Smooth muscle cell (in vitro differentiated cells): ENCODE measurements at regions not wholly inside any gene's neighbourhood (a gene's known extent, or its start where the extent isn't known, plus 50 kb on each side); places are given as distances from the start of the nearest gene placed in this dataset.

Experiments used
- DNase-seq: peaks from one replicate; lab custom pipeline; 2025; ENCODE audit not compliant: unreplicated experiment; lab: John Stamatoyannopoulos, UW
- H2AFZ ChIP-seq: fragments of 200-600 bp; sonication (generic); 2 replicates; pipeline ENCODE4 v1.6.0; 2016; ENCODE audit warnings: antibody characterized with exemption, low read depth, mild to moderate bottlenecking
- H3F3A ChIP-seq: fragments of 200-600 bp; sonication (generic); 2 replicates; pipeline ENCODE4 v1.6.0; 2017; ENCODE audit warnings: antibody characterized with exemption, low read depth
- H3K27ac ChIP-seq: fragments of 200-600 bp; sonication (generic); 2 replicates; pipeline ENCODE4 v1.5.1; 2016; ENCODE audit warnings: low read depth, mild to moderate bottlenecking
- H3K27me3 ChIP-seq: fragments of 200-600 bp; sonication (generic); 2 replicates; pipeline ENCODE4 v1.6.1; 2016; ENCODE audit warnings: low read depth, mild to moderate bottlenecking
- H3K36me3 ChIP-seq: fragments of 200-600 bp; sonication (generic); 2 replicates; pipeline ENCODE4 v1.5.1; 2016; ENCODE audit warnings: low read depth
- H3K4me1 ChIP-seq: fragments of 200-600 bp; sonication (generic); 2 replicates; pipeline ENCODE4 v1.5.1; 2016; ENCODE audit warnings: low read depth
- H3K4me2 ChIP-seq: fragments of 200-600 bp; sonication (generic); 2 replicates; pipeline ENCODE4 v1.6.0; 2016; ENCODE audit warnings: mild to moderate bottlenecking
- H3K4me3 ChIP-seq: fragments of 200-600 bp; sonication (generic); 2 replicates; pipeline ENCODE4 v1.5.1; 2016; ENCODE audit warnings: mild to moderate bottlenecking
- H3K79me2 ChIP-seq: fragments of 200-600 bp; sonication (generic); 2 replicates; pipeline ENCODE4 v1.6.0; 2016; ENCODE audit warnings: low read depth, mild to moderate bottlenecking
- H3K9ac ChIP-seq: fragments of 200-600 bp; sonication (generic); 2 replicates; pipeline ENCODE4 v1.6.0; 2016; ENCODE audit warnings: low read depth
- H3K9me3 ChIP-seq: fragments of 200-600 bp; sonication (generic); replicated peaks from 2 replicates; pipeline ENCODE4 v1.5.1; 2016; ENCODE audit warnings: low read depth
- H4K20me1 ChIP-seq: fragments of 200-600 bp; sonication (generic); 2 replicates; pipeline ENCODE4 v1.6.0; 2016; ENCODE audit warnings: low read depth
- CTCF ChIP-seq: fragments of 200-600 bp; sonication (generic); IDR thresholded peaks from 2 replicates; pipeline ENCODE4 v1.5.1; 2017; ENCODE audit warnings: borderline replicate concordance, mild to moderate bottlenecking, antibody characterized with exemption; ENCODE audit not compliant: insufficient read depth, poor library complexity, severe bottlenecking
- WGBS: methylation state at CpG from one replicate; pipeline ENCODE4 v1.1.7; 2016; ENCODE audit warnings: low lambda C conversion rate; 5-methylcytosine and 5-hydroxymethylcytosine counted together

- Histone ChIP-seq H3K9me3 (no peaks in the 10 kb centered on the region), H3K79me2 (no peaks in the 10 kb centered on the region), H3K4me2 (peak overlapping the region; percentile 17), H3K36me3 (no peaks in the 10 kb centered on the region), H4K20me1 (no peaks in the 10 kb centered on the region), H3K27me3 (no peaks in the 10 kb centered on the region), H3K9ac (no peak overlapping the region), H3K27ac (no peak overlapping the region), H3K4me3 (no peak overlapping the region), H2AFZ (no peak overlapping the region), H3K4me1 (peaks cover 4% of the 10 kb centered on the region), H3F3A (no peaks in the 10 kb centered on the region)
- TF ChIP-seq CTCF: no peak
- 57% methylated on average over 3 of the region's 3 CpGs for WGBS
- DNase-seq: no peak
Measured at GRCh38 chr3:73796382-73796781, 171.6 kb upstream of the PDZRN3 start.

GRCh38 chr3:73791356-73791755 is 166.6 kb upstream of the PDZRN3 start:
- no peaks in the 10 kb centered on the region for H3K79me2 ChIP-seq
- H3K27ac ChIP-seq: peak overlapping the region; percentile 77
- peaks cover 15% of the 10 kb centered on the region for H3F3A ChIP-seq
- DNase-seq: no peak
- no peaks in the 10 kb centered on the region for H3K36me3 ChIP-seq
- no peak overlapping the region for H3K9ac ChIP-seq
- no peaks in the 10 kb centered on the region for H4K20me1 ChIP-seq
- no peaks in the 10 kb centered on the region for H3K27me3 ChIP-seq
- H3K9me3 ChIP-seq: no peaks in the 10 kb centered on the region
- no peak overlapping the region for H3K4me3 ChIP-seq
- 9% methylated on average over 4 of the region's 4 CpGs for WGBS
- peak overlapping the region; percentile 44 for H3K4me2 ChIP-seq
- peaks cover 5% of the 10 kb centered on the region for H3K4me1 ChIP-seq
- no peak overlapping the region for H2AFZ ChIP-seq
- no peak for TF ChIP-seq CTCF

GRCh38 chr3:73789825-73790444 is 165.2 kb upstream of the PDZRN3 start:
- H3K4me1 ChIP-seq: peaks cover 4% of the 10 kb centered on the region
- no peak for DNase-seq
- H2AFZ ChIP-seq: no peak overlapping the region
- H3K4me2 ChIP-seq: peak overlapping the region; percentile 3
- no peaks in the 10 kb centered on the region for H3K36me3 ChIP-seq
- H3F3A ChIP-seq: peaks cover 15% of the 10 kb centered on the region
- no peak overlapping the region for H3K4me3 ChIP-seq
- peak overlapping the region; percentile 45 for H3K27ac ChIP-seq
- WGBS: 94% methylated on average over 3 of the region's 3 CpGs
- no peaks in the 10 kb centered on the region for H3K9me3 ChIP-seq
- no peaks in the 10 kb centered on the region for H3K79me2 ChIP-seq
- no peaks in the 10 kb centered on the region for H4K20me1 ChIP-seq
- H3K9ac ChIP-seq: no peak overlapping the region
- TF ChIP-seq CTCF: no peak
- no peaks in the 10 kb centered on the region for H3K27me3 ChIP-seq

GRCh38 chr3:73787620-73788019 is 162.9 kb upstream of the PDZRN3 start:
- no peak for DNase-seq
- H3K4me2 ChIP-seq: peak overlapping the region; percentile 69
- H3K9ac ChIP-seq: peak overlapping the region; percentile 38

More at GRCh38 chr3:73787620-73788019, 162.9 kb upstream of the PDZRN3 start:
- Histone ChIP-seq H4K20me1 (no peaks in the 10 kb centered on the region), H3K79me2 (no peaks in the 10 kb centered on the region), H3K36me3 (no peaks in the 10 kb centered on the region), H3K27me3 (no peaks in the 10 kb centered on the region), H2AFZ (no peak overlapping the region), H3K27ac (peak overlapping the region; percentile 94), H3K4me3 (no peak overlapping the region), H3K4me1 (peaks cover 4% of the 10 kb centered on the region), H3K9me3 (no peaks in the 10 kb centered on the region), H3F3A (peaks cover 18% of the 10 kb centered on the region)
- no peak for TF ChIP-seq CTCF
